ENCODE measurements at regions not wholly inside any gene's neighbourhood (a gene's known extent, or its start where the extent isn't known, plus 50 kb on each side); places are given as distances from the start of the nearest gene placed in this dataset.
"Not testable (repeated sequence)": the region's sequence is repeated elsewhere in the genome, so short reads cannot be mapped to it uniquely, and the experiment has no call there.

GRCh38 chrX:1140236-1140681, 72.2 kb downstream of the CRLF2 start:
- no peak for DNase-seq

- no peak for DNase-seq
Observed at GRCh38 chrX:1139185-1139500, 73.3 kb downstream of the CRLF2 start.

GRCh38 chrX:1138476-1139184, 73.8 kb downstream of the CRLF2 start:
- no peak for DNase-seq

GRCh38 chrX:1137531-1137930, 74.9 kb downstream of the CRLF2 start:
- no peak for DNase-seq

GRCh38 chrX:1136582-1136981, 75.9 kb downstream of the CRLF2 start:
- DNase-seq, result not testable (repeated sequence)

GRCh38 chrX:1134976-1135375, 77.5 kb downstream of the CRLF2 start:
- no peak for DNase-seq

- no peak for DNase-seq
Observed at GRCh38 chrX:1134156-1134555, 78.3 kb downstream of the CRLF2 start.

GRCh38 chrX:1126738-1127137, 85.7 kb downstream of the CRLF2 start:
- DNase-seq, result no peak

GRCh38 chrX:1124531-1124930, 87.9 kb downstream of the CRLF2 start:
- DNase-seq, result no peak

- not testable (repeated sequence) for DNase-seq
Observed at GRCh38 chrX:1122851-1123250, 89.6 kb downstream of the CRLF2 start.

- DNase-seq, result no peak
Observed at GRCh38 chrX:1119275-1119674, 93.2 kb downstream of the CRLF2 start.

GRCh38 chrX:1118572-1119199, 93.8 kb downstream of the CRLF2 start:
- DNase-seq, result no peak

- not testable (repeated sequence) for DNase-seq
Observed at GRCh38 chrX:1115411-1115810, 97.0 kb downstream of the CRLF2 start.

GRCh38 chrX:1112321-1112720, 100.1 kb downstream of the CRLF2 start:
- no peak for DNase-seq

GRCh38 chrX:1111601-1112300, 100.7 kb downstream of the CRLF2 start:
- DNase-seq, result no peak

- DNase-seq, result no peak
Observed at GRCh38 chrX:1109580-1110119, 102.8 kb downstream of the CRLF2 start.

GRCh38 chrX:1108501-1109445, 103.7 kb downstream of the CRLF2 start:
- no peak for DNase-seq

GRCh38 chrX:1106478-1107210, 105.8 kb downstream of the CRLF2 start:
- DNase-seq, result no peak

GRCh38 chrX:1105671-1106419, 106.6 kb downstream of the CRLF2 start:
- DNase-seq, result no peak

GRCh38 chrX:1105031-1105430, 107.4 kb downstream of the CRLF2 start:
- not testable (repeated sequence) for DNase-seq

- DNase-seq, result no peak
Observed at GRCh38 chrX:1103360-1103759, 109.1 kb downstream of the CRLF2 start.

Data from CD4-positive, alpha-beta T cell treated with Interleukin-21 for 1 hour (primary cell).